OCI-LY3 (cell line): ENCODE measurements at regions not wholly inside any gene's neighbourhood (a gene's known extent, or its start where the extent isn't known, plus 50 kb on each side); places are given as distances from the start of the nearest gene placed in this dataset.
"Not testable (repeated sequence)": the region's sequence is repeated elsewhere in the genome, so short reads cannot be mapped to it uniquely, and the experiment has no call there.

ENCODE experiments used
- H2AFZ ChIP-seq: fragments of 200-600, 300-600 bp; shearing (Covaris generic); 2 replicates; pipeline ENCODE4 v1.6.0; 2014; ENCODE audit warnings: antibody characterized with exemption, low read depth, low read length
- H3K27ac ChIP-seq: fragments of 200-600, 300-600 bp; sonication (generic); 2 replicates; pipeline ENCODE4 v1.5.1; 2014; ENCODE audit warnings: mild to moderate bottlenecking, low read length, moderate library complexity, mixed read lengths
- H3K27me3 ChIP-seq: fragments of 200-600, 300-600 bp; sonication (generic); 2 replicates; pipeline ENCODE4 v1.6.1; 2014; ENCODE audit warnings: low read depth, low read length, mixed read lengths
- H3K36me3 ChIP-seq: fragments of 200-600, 300-600 bp; sonication (generic); replicated peaks from 2 replicates; pipeline ENCODE3; 2014; ENCODE audit warnings: low read depth, low read length, mixed read lengths
- H3K4me1 ChIP-seq: fragments of 300-600, 200-600 bp; sonication (generic); 2 replicates; pipeline ENCODE4 v1.6.1; 2014; ENCODE audit warnings: low read length, mixed read lengths
- H3K4me2 ChIP-seq: fragments of 200-600, 300-600 bp; sonication (generic); 2 replicates; pipeline ENCODE4 v1.6.1; 2014; ENCODE audit warnings: low read length, mixed read lengths
- H3K4me3 ChIP-seq: fragments of 300-600, 200-600 bp; sonication (generic); 2 replicates; pipeline ENCODE4 v1.5.1; 2014; ENCODE audit warnings: antibody characterized with exemption, mild to moderate bottlenecking, low read length, moderate library complexity
- H3K79me2 ChIP-seq: fragments of 300-600, 200-600 bp; shearing (Covaris generic); 2 replicates; pipeline ENCODE4 v1.6.1; 2014; ENCODE audit warnings: mild to moderate bottlenecking, low read length, mixed read lengths
- H3K9ac ChIP-seq: fragments of 300-600, 200-600 bp; shearing (Covaris generic); 2 replicates; pipeline ENCODE4 v1.6.0; 2014; ENCODE audit warnings: mild to moderate bottlenecking, low read length, moderate library complexity
- H3K9me3 ChIP-seq: fragments of 200-600, 300-600 bp; shearing (Covaris generic); 2 replicates; pipeline ENCODE4 v1.6.1; 2014; ENCODE audit warnings: low read length, mixed read lengths; ENCODE audit not compliant: insufficient read depth
- H4K20me1 ChIP-seq: fragments of 200-600, 300-600 bp; sonication (generic); 2 replicates; pipeline ENCODE4 v1.6.1; 2016; ENCODE audit warnings: low read length, mixed read lengths; ENCODE audit not compliant: insufficient read depth
- EZH2phosphoT487 ChIP-seq: fragments of 200-600 bp; shearing (Covaris generic); IDR thresholded peaks from 2 replicates; pipeline ENCODE4 v1.6.1; 2018; ENCODE audit warnings: antibody characterized with exemption, mixed run types, low read depth
- TF ChIP-seq, protein P1 (sequence below): fragments of 200-600, 300-600 bp; sonication (generic); IDR thresholded peaks from 2 replicates; pipeline ENCODE4 v1.5.1; 2014; ENCODE audit warnings: antibody characterized with exemption, low read length, low read depth

DNA sequence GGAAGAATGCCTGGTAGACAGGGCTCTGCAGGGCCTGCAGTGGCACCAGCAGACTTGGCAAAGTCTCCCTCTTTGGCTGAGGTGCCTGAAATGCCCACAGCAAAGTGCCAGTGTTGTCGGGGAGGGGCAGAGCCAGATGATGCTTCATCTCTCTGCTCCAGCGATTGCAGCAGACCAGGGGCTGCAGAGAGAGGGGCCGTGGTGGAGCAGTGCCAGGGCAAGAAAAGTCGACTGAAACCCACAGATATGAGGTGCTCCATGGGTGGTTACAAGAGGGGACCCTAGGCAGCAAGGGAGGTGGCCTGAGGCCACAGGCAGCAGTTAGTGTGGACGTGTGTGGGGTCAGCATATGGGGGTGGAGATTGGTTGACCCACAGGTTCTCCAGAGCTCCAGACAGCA is 123.5 kb upstream of the SHH start:
- Histone ChIP-seq H3K79me2 (no peaks in the 10 kb centered on the region), H3K27me3 (peaks cover 13% of the 10 kb centered on the region), H4K20me1 (no peaks in the 10 kb centered on the region), H3K9me3 (no peaks in the 10 kb centered on the region), H2AFZ (no peak overlapping the region), H3K4me3 (no peak overlapping the region), H3K4me1 (no peaks in the 10 kb centered on the region), H3K4me2 (no peak overlapping the region), H3K36me3 (no peaks in the 10 kb centered on the region), H3K9ac (no peak overlapping the region), H3K27ac (no peak overlapping the region)
- TF ChIP-seq, protein P1, sequence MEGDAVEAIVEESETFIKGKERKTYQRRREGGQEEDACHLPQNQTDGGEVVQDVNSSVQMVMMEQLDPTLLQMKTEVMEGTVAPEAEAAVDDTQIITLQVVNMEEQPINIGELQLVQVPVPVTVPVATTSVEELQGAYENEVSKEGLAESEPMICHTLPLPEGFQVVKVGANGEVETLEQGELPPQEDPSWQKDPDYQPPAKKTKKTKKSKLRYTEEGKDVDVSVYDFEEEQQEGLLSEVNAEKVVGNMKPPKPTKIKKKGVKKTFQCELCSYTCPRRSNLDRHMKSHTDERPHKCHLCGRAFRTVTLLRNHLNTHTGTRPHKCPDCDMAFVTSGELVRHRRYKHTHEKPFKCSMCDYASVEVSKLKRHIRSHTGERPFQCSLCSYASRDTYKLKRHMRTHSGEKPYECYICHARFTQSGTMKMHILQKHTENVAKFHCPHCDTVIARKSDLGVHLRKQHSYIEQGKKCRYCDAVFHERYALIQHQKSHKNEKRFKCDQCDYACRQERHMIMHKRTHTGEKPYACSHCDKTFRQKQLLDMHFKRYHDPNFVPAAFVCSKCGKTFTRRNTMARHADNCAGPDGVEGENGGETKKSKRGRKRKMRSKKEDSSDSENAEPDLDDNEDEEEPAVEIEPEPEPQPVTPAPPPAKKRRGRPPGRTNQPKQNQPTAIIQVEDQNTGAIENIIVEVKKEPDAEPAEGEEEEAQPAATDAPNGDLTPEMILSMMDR = no peak
- no peak for TF ChIP-seq EZH2phosphoT487

DNA sequence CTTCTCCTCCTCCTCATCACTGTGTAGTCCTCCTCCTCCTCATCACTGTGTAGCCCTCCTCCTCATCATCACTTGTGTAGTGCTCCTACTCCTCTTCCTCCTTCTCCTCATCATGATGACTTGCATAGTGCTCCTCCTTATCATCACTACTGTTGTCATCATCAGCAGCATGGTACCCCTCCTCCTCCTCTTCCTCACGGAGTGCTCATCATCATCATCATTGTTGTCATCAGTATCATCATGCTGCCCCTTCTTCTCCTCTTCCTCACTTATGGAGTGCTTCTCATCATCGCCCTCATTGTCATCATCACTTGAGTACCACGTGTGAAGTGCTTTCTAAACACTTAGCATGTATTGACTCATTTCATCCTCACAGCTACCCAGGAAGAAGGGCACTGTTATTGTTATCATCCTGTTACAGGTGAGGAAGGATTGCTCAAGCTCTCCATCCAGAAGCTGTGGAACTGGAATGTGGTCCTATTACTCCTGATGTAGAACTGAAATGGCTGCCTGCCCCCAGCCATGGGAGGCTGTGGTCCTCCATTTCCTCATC is 122.8 kb upstream of the SHH start:
- no peaks in the 10 kb centered on the region for H4K20me1 ChIP-seq
- TF ChIP-seq, protein P1 = no peak
- no peak for TF ChIP-seq EZH2phosphoT487
- no peaks in the 10 kb centered on the region for H3K79me2 ChIP-seq
- H3K4me2 ChIP-seq = no peak overlapping the region
- H3K9ac ChIP-seq = no peak overlapping the region
- no peak overlapping the region for H3K27ac ChIP-seq
- no peak overlapping the region for H3K4me3 ChIP-seq
- no peaks in the 10 kb centered on the region for H3K36me3 ChIP-seq
- H3K27me3 ChIP-seq = peaks cover 8% of the 10 kb centered on the region
- H3K4me1 ChIP-seq = no peaks in the 10 kb centered on the region
- H3K9me3 ChIP-seq = no peaks in the 10 kb centered on the region
- no peak overlapping the region for H2AFZ ChIP-seq

DNA sequence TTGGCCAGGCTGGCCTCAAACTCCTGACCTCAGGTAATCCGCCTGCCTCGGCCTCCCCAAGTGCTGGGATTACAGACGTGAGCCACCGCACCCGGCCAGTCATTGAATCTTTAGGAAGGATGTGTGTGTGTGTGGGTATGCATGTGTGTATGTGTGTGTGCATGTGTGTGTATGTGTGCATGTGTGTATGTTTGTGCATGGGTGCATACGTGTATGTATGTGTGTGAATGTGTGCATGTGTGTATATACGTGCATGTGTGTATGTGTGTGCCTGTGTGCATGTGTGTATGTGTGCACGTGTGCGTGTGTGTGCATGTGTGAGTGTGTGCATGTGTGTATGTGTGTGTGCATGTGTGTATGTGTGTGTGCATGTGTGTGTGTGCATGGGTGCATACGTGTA is 120.1 kb upstream of the SHH start:
- H3K9ac ChIP-seq, H4K20me1 ChIP-seq, H3K4me3 ChIP-seq, H3K36me3 ChIP-seq, H3K79me2 ChIP-seq, H3K4me1 ChIP-seq, H3K4me2 ChIP-seq, H2AFZ ChIP-seq, H3K27me3 ChIP-seq, H3K9me3 ChIP-seq, H3K27ac ChIP-seq: not testable (repeated sequence)

DNA sequence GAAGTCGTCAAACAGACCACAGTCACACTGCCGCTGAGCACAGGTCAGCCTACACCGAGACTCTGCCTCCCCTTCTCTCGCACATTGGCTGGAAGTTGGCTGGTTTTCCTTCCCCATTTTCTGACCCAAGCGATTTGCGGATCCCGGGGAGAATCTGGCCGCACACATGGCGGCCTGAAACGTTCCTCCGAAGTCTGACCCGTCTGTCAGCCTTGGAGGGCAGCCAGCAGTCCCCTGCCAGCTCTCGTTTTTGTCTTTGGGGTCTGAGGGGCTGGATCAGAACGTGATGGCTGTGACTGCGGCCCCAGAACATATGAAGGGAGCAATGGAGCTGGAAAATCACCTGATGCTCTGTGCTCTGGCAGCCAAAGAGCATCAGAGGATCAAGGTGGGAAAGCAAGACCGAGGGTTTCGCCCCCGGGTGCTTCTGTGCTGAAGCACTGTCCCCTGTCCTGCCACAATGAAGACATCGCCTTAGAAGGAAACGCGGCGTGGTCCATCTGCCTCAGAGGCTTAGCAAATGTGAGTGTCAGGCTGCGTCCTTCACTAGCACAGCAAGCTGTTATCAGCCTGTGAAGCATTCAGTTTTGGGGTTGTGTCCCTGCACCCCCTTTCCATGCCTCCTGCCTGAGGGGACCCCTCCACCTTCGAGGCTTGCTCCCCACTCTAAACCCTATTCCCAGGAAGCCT is 119.3 kb upstream of the SHH start:
- TF ChIP-seq, protein P1 = no peak
- TF ChIP-seq EZH2phosphoT487 = no peak
- Histone ChIP-seq H3K9ac (no peak overlapping the region), H3K79me2 (no peaks in the 10 kb centered on the region), H4K20me1 (no peaks in the 10 kb centered on the region), H3K4me2 (no peak overlapping the region), H3K4me3 (no peak overlapping the region), H3K4me1 (no peaks in the 10 kb centered on the region), H3K27me3 (peaks cover 4% of the 10 kb centered on the region; the same call in 1 of the 2 replicates), H3K36me3 (no peaks in the 10 kb centered on the region), H3K27ac (no peak overlapping the region), H2AFZ (no peak overlapping the region), H3K9me3 (no peaks in the 10 kb centered on the region)
